GM18867 (cell line): ENCODE measurements at regions not wholly inside any gene's neighbourhood (a gene's known extent, or its start where the extent isn't known, plus 50 kb on each side); places are given as distances from the start of the nearest gene placed in this dataset.
A peak's percentile ranks its signal among the peaks of the same experiment; 100 is the strongest.

ENCODE experiments used
- ATAC-seq: cut with Tn5 transposase; IDR thresholded peaks from one replicate; pipeline ENCODE4 v1.9.1; 2021; ENCODE audit warnings: mild to moderate bottlenecking, moderate library complexity; ENCODE audit not compliant: unreplicated experiment

- ATAC-seq = no peak
These were observed 263.6 kb upstream of the PTGER4 start for GRCh38 chr5:40416098-40416497.

GRCh38 chr5:40414922-40415321 is 264.8 kb upstream of the PTGER4 start:
- ATAC-seq = no peak

GRCh38 chr5:40413743-40414142 is 266.0 kb upstream of the PTGER4 start:
- no peak for ATAC-seq

- no peak for ATAC-seq
These were observed 266.9 kb upstream of the PTGER4 start for GRCh38 chr5:40412771-40413170.

GRCh38 chr5:40410964-40411635 is 268.6 kb upstream of the PTGER4 start:
- no peak for ATAC-seq

- peak; percentile 38 for ATAC-seq
These were observed 269.4 kb upstream of the PTGER4 start for GRCh38 chr5:40410231-40410861.

- no peak for ATAC-seq
These were observed 270.1 kb upstream of the PTGER4 start for GRCh38 chr5:40409601-40410000.

GRCh38 chr5:40406741-40407211 is 272.9 kb upstream of the PTGER4 start:
- peak; percentile 58 for ATAC-seq

GRCh38 chr5:40405996-40406740 is 273.5 kb upstream of the PTGER4 start:
- ATAC-seq = no peak

- no peak for ATAC-seq
These were observed 274.5 kb upstream of the PTGER4 start for GRCh38 chr5:40405230-40405629.

- ATAC-seq = peak; percentile 72
These were observed 275.1 kb upstream of the PTGER4 start for GRCh38 chr5:40404613-40405012.

GRCh38 chr5:40402007-40402364 is 277.7 kb upstream of the PTGER4 start:
- no peak for ATAC-seq

- ATAC-seq = peak; percentile 70
These were observed 278.3 kb upstream of the PTGER4 start for GRCh38 chr5:40401284-40402006.

- no peak for ATAC-seq
These were observed 279.5 kb upstream of the PTGER4 start for GRCh38 chr5:40400245-40400644.

GRCh38 chr5:40399349-40399748 is 280.4 kb upstream of the PTGER4 start:
- no peak for ATAC-seq

GRCh38 chr5:40397976-40398375 is 281.7 kb upstream of the PTGER4 start:
- ATAC-seq = no peak

- no peak for ATAC-seq
These were observed 282.6 kb upstream of the PTGER4 start for GRCh38 chr5:40397091-40397490.

GRCh38 chr5:40396317-40396716 is 283.4 kb upstream of the PTGER4 start:
- no peak for ATAC-seq

- ATAC-seq = no peak
These were observed 284.5 kb upstream of the PTGER4 start for GRCh38 chr5:40395251-40395650.

- ATAC-seq = no peak
These were observed 285.0 kb upstream of the PTGER4 start for GRCh38 chr5:40394698-40395097.

GRCh38 chr5:40391642-40392041 is 288.1 kb upstream of the PTGER4 start:
- no peak for ATAC-seq
